Kidney (tissue), 13 donors: ENCODE measurements at regions not wholly inside any gene's neighbourhood (a gene's known extent, or its start where the extent isn't known, plus 50 kb on each side); places are given as distances from the start of the nearest gene placed in this dataset.

Experiments
- DNase-seq, 5 donors: peaks; one replicate each; pipeline ENCODE4 v3.0.0-alpha.2; 2013 to 2020
- FAIRE-seq: peaks from 2 replicates; lab custom pipeline; 2012; peaks lifted over from hg19 to GRCh38; lab: Jason Lieb, UNC
- H3K27ac ChIP-seq, 2 donors: one replicate each; pipeline ENCODE4 v1.7.0; 2013; ENCODE audit warnings: low read depth in 2 of 2, low read length in 2 of 2, inconsistent platforms in 1 of 2
- H3K27me3 ChIP-seq: one replicate; pipeline ENCODE4 v1.7.1; 2013; ENCODE audit warnings: low read length, inconsistent platforms; ENCODE audit not compliant: control insufficient read depth, insufficient read depth
- H3K36me3 ChIP-seq, 3 donors: one replicate each; pipeline versions ENCODE4 v1.7.0 to v1.7.1; 2013; ENCODE audit warnings: low read length in 3 of 3, control low read depth in 1 of 3, inconsistent platforms in 1 of 3; ENCODE audit not compliant: insufficient read depth in 3 of 3, control insufficient read depth in 2 of 3
- H3K4me1 ChIP-seq, 3 donors: one replicate each; pipeline versions ENCODE4 v1.7.0 to v1.7.1; 2013; ENCODE audit warnings: low read length in 3 of 3, inconsistent platforms in 1 of 3, low read depth in 1 of 3; ENCODE audit not compliant: control insufficient read depth in 2 of 3, insufficient read depth in 2 of 3
- H3K4me3 ChIP-seq, 3 donors: one replicate each; pipeline versions ENCODE4 v1.7.0 to v1.8.1; 2013; ENCODE audit warnings: low read length in 3 of 3, control low read depth in 1 of 3, inconsistent platforms in 1 of 3
- H3K9ac ChIP-seq, 3 donors: one replicate each; pipeline versions ENCODE4 v1.7.0 to v1.7.1; 2013; ENCODE audit warnings: low read length in 3 of 3, control low read depth in 1 of 3, inconsistent platforms in 1 of 3
- H3K9me3 ChIP-seq, 3 donors: one replicate each; pipeline versions ENCODE4 v1.7.0 to v1.7.1; 2013; ENCODE audit warnings: low read length in 3 of 3, control low read depth in 1 of 3, inconsistent platforms in 1 of 3; ENCODE audit not compliant: control insufficient read depth in 2 of 3, insufficient read depth in 1 of 3
- intact Hi-C: fragments of 100-400 bp; cut with DNase I; formaldehyde crosslinking; loops from one replicate; pipeline ENCODE4 v1.11.1; 2022
- TF ChIP-seq, protein P1 (sequence below): IDR thresholded peaks from 3 replicates; pipeline ENCODE4 v1.5.1; 2012; ENCODE audit warnings: mild to moderate bottlenecking, moderate library complexity, borderline replicate concordance; ENCODE audit not compliant: insufficient read depth; ENCODE audit errors: extremely low read depth
- donor health status: control.
- donor health status: control.
- donor health status: control.
- donor health status: control.
- donor health status: control.
- donor health status: DM: yes; HTN: yes; CAD: no.
- donor health status: Normal renal cell carcinoma (clear cell type).

DNA sequence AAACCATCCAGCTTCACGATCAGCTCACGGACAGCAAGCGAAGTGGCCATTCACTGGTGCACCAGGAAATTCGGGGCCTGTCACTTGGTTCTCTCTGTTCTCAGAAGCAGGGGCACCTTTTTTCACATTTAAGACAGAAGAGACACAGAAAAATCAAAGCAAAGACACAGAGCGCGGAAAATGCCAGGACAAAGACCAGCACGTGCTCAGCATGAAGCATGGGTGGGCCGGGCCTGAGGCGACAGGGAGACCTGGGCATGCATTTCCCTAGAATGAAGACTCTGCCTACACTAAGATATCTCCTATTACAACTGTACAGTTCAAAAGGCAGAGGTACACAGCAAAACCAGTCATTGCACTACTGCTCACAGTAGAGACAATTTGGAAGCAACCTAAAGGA is 117.4 kb upstream of the ID2 start:
- TF ChIP-seq, protein P1, sequence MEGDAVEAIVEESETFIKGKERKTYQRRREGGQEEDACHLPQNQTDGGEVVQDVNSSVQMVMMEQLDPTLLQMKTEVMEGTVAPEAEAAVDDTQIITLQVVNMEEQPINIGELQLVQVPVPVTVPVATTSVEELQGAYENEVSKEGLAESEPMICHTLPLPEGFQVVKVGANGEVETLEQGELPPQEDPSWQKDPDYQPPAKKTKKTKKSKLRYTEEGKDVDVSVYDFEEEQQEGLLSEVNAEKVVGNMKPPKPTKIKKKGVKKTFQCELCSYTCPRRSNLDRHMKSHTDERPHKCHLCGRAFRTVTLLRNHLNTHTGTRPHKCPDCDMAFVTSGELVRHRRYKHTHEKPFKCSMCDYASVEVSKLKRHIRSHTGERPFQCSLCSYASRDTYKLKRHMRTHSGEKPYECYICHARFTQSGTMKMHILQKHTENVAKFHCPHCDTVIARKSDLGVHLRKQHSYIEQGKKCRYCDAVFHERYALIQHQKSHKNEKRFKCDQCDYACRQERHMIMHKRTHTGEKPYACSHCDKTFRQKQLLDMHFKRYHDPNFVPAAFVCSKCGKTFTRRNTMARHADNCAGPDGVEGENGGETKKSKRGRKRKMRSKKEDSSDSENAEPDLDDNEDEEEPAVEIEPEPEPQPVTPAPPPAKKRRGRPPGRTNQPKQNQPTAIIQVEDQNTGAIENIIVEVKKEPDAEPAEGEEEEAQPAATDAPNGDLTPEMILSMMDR, result no peak
- intact Hi-C loops, result no loop called here
- no peak overlapping the region for H3K27ac ChIP-seq
- no peaks in the 10 kb centered on the region for H3K27me3 ChIP-seq
- H3K9ac ChIP-seq, result no peak overlapping the region
- peaks cover 0 to 5% (median 0%) of the 10 kb centered on the region in 3 donors for H3K9me3 ChIP-seq
- H3K4me1 ChIP-seq, result peaks cover 0 to 3% (median 0%) of the 10 kb centered on the region in 3 donors
- H3K36me3 ChIP-seq, result no peaks in the 10 kb centered on the region
- FAIRE-seq (no peak), DNase-seq (peak in 2 of 5 donors; percentile 5 to 10)
- no peak overlapping the region for H3K4me3 ChIP-seq

DNA sequence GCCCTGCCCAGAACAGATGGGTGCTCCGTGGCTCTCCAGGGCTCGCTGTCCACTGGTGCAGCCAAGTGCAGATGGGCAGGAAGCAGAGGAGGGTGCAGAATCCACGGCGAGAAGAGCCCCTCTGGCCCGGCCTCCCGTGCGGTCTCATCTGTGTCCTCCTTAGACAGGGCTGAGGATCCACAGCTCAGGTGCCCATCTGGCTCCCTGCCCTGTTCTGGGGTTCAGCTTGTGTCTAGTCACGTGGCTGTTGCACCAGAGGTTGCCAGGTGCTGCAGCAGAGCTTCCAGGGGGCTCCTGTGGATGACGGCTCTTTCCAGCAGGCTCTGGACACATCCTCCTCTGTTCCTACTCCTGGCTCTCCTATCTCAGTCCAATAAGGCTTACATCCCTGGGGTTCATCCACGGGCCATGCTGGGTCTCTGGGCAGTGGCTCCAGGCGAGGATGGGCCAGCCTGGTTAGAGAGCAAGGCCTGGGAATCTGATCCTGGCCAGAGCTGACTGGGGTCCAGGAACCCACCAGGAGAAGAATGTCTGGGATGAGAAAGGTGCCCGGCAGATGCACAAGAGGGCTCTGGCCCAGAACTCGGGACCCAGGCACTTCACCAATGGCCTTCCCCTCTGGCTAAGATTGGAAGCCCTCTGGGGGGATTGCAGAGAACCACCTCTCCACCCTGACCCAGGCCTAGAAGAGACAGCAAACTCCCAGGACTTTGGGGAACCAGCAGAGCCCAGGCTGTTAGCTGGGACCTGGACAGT is 116.3 kb upstream of the ID2 start:
- DNase-seq (peak in 3 of 5 donors; percentile 8 to 59 (median 39)), FAIRE-seq (no peak)
- intact Hi-C loops, result no loop called here
- TF ChIP-seq, protein P1, result no peak
- Histone ChIP-seq H3K9me3 (peaks cover 0 to 5% (median 0%) of the 10 kb centered on the region in 3 donors), H3K27me3 (no peaks in the 10 kb centered on the region), H3K9ac (no peak overlapping the region), H3K27ac (no peak overlapping the region), H3K4me1 (peaks cover 0 to 3% (median 0%) of the 10 kb centered on the region in 3 donors), H3K36me3 (no peaks in the 10 kb centered on the region), H3K4me3 (no peak overlapping the region)

DNA sequence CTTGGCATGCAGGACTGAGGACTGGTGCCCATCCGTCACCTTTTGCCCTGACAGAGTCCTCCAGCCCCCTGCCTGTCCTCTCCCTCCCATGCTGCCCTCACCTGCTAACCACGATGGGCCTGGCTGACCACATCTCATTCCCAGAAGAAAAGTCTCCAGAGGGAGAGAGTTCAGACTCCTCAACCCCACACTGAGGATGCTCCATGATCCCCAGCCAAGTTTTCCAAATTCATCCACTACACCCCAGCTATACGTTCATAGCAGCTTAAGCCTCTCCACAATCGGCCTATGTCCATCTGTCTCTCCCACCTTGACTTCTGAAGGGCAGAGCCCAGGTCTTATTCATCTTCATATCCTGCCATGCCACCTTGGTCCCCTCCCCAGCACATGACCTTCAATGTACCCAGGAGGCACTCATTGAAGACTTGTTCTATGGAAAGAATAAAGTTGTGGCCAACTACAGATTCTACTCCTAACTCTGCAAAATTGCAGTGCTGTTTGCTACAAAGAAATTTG is 115.6 kb upstream of the ID2 start:
- Histone ChIP-seq H3K4me3 (no peak overlapping the region), H3K9ac (no peak overlapping the region), H3K27ac (no peak overlapping the region), H3K36me3 (no peaks in the 10 kb centered on the region), H3K27me3 (no peaks in the 10 kb centered on the region), H3K9me3 (peaks cover 0 to 5% (median 0%) of the 10 kb centered on the region in 3 donors), H3K4me1 (peaks cover 0 to 3% (median 0%) of the 10 kb centered on the region in 3 donors)
- FAIRE-seq (no peak), DNase-seq (no peak)
- intact Hi-C loops, result no loop called here
- TF ChIP-seq, protein P1, result no peak
